ENCODE measurements at regions not wholly inside any gene's neighbourhood (a gene's known extent, or its start where the extent isn't known, plus 50 kb on each side); places are given as distances from the start of the nearest gene placed in this dataset.

DNA sequence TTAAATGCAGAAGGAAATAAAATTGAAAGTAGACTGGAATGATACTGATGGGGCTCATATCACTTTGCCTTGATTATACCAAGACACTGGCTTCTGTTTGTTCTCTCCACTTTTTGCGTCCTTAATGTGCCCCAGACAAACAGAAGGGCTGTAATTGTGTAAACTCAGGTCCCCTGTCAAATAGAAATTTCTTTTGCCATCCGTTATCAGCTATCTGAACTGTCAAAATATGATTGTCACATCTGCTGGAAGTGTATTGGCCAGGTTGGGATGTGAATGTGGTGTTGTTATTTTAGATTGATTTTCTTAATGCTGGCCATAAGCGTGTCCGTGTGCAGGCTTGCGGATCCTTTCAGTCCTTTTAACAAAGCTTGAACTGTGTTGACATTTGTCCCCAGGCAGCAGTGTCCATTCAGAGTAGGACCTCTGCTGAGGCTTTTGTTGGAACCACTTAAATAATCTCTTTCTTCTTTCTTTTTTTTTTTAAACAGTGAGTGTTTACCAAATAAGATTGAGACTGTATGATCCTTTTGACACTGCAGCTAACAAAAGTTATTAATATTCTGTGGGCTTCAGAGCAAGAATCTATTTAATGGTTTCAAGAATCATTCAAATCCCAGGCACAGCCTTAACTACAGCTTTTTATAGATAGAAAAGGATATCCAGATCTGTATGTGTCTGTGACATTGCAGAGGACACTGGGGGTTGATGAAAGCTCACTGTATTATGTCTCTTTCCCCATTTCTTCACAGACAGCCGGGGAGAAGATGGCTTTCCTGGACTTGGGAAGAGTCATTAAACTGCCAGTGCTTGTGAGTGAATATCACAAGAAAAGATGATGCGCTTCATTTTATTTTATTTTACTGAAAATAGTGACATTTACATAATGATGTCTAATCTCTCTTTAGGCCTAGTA lies 171.7 kb downstream of the ZNF608 start:
- Histone ChIP-seq H3K9ac (replicated peaks; ENCODE audit: extremely low read depth, insufficient read depth, low read length) (no peak overlapping the region), H3K9me3 (replicated peaks; ENCODE audit: control insufficient read depth, insufficient read depth, low read length) (no peaks in the 10 kb centered on the region), H3K4me3 (replicated peaks in 1 of 3; ENCODE audit: insufficient read depth in 1 of 3, low read depth in 1 of 3, low read length in 3 of 3) (no peak overlapping the region), H2AFZ (ENCODE audit: low read depth, low read length) (no peak overlapping the region), H3K9me1 (replicated peaks; ENCODE audit: control insufficient read depth, extremely low read depth, insufficient read depth, low read length) (no peaks in the 10 kb centered on the region), H3K27ac (ENCODE audit: insufficient read depth, low read depth, low read length) (no peak overlapping the region), H3K27me3 (ENCODE audit: control insufficient read depth in 2 of 2, insufficient read depth in 2 of 2, low read length in 2 of 2) (no peaks in the 10 kb centered on the region), H3K4me1 (ENCODE audit: control insufficient read depth, extremely low read depth, insufficient read depth, low read length) (no peaks in the 10 kb centered on the region), H4K20me1 (replicated peaks; ENCODE audit: control insufficient read depth, extremely low read depth, insufficient read depth, low read length) (no peaks in the 10 kb centered on the region), H3K36me3 (ENCODE audit: control insufficient read depth in 2 of 2, extremely low read depth in 1 of 2, insufficient read depth in 2 of 2, low read length in 2 of 2) (no peaks in the 10 kb centered on the region), H3K79me2 (ENCODE audit: control insufficient read depth, insufficient read depth, low read length) (no peaks in the 10 kb centered on the region), H3K4me2 (ENCODE audit: insufficient read depth, low read length) (no peak overlapping the region)
- dilution Hi-C loops (cut with MboI; ENCODE audit: extremely low pct_ligation_motif_present, low sequenced_read_pairs): no loop called here
- BruUV-seq (replicated peaks): no TSS peak
- DNase-seq (ENCODE audit: low read depth, low spot score) (no peak), FAIRE-seq (no peak)
- ChIA-PET POLR2A (no interaction called here), CTCF (interaction anchor here (1.2 to 1.5 kb wide), 2 partner anchors 10 to 28 kb away, joined by 3 read pairs; no protein-coding TSS in a partner anchor)
- TF ChIP-seq POLR2AphosphoS5 (IDR thresholded peaks at IDR 0.05; ENCODE audit: insufficient read depth, low read depth, low read length) (no peak), MYC (IDR thresholded peaks at IDR 0.05; ENCODE audit: low read depth, low read length) (no peak), GATA2 (IDR thresholded peaks at IDR 0.05; ENCODE audit: insufficient read depth, insufficient read length, low read depth, low read length) (no peak), FOS (IDR thresholded peaks at IDR 0.05; ENCODE audit: borderline replicate concordance, insufficient read depth, low read length) (no peak), POLR2A (IDR thresholded peaks at IDR 0.05; ENCODE audit: low read depth, low read length) (no peak), JUN (IDR thresholded peaks at IDR 0.05; ENCODE audit: borderline replicate concordance, insufficient read depth, insufficient read length, low read depth) (no peak), EZH2 (IDR thresholded peaks at IDR 0.05; ENCODE audit: borderline replicate concordance, low read depth, low read length, severe bottlenecking) (no peak)
- TF ChIP-seq, protein P1, sequence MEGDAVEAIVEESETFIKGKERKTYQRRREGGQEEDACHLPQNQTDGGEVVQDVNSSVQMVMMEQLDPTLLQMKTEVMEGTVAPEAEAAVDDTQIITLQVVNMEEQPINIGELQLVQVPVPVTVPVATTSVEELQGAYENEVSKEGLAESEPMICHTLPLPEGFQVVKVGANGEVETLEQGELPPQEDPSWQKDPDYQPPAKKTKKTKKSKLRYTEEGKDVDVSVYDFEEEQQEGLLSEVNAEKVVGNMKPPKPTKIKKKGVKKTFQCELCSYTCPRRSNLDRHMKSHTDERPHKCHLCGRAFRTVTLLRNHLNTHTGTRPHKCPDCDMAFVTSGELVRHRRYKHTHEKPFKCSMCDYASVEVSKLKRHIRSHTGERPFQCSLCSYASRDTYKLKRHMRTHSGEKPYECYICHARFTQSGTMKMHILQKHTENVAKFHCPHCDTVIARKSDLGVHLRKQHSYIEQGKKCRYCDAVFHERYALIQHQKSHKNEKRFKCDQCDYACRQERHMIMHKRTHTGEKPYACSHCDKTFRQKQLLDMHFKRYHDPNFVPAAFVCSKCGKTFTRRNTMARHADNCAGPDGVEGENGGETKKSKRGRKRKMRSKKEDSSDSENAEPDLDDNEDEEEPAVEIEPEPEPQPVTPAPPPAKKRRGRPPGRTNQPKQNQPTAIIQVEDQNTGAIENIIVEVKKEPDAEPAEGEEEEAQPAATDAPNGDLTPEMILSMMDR (IDR thresholded peaks at IDR 0.05; ENCODE audit: extremely low read depth in 1 of 2, insufficient read depth in 1 of 2, low read depth in 1 of 2, low read length in 2 of 2): no peak
- TF ChIP-seq, protein P2, sequence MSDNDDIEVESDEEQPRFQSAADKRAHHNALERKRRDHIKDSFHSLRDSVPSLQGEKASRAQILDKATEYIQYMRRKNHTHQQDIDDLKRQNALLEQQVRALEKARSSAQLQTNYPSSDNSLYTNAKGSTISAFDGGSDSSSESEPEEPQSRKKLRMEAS (IDR thresholded peaks at IDR 0.05; ENCODE audit: insufficient read depth, insufficient read length): no peak
- intact Hi-C loops (cut with micrococcal nuclease): no loop called here

Data from endothelial cell of umbilical vein (primary cell).